IMR-90 (cell line): ENCODE measurements at regions not wholly inside any gene's neighbourhood (a gene's known extent, or its start where the extent isn't known, plus 50 kb on each side); places are given as distances from the start of the nearest gene placed in this dataset.

Experiments
- ATAC-seq: fragments of 200-7000 bp; cut with Tn5 transposase; 2 replicates; pipeline ENCODE4 v1.9.1; 2020; ENCODE audit warnings: low read depth, mild to moderate bottlenecking, moderate library complexity
- BruUV-seq: library from RNA; stranded (reverse); fragments of 400-500 nt; replicated peaks from 2 replicates; lab custom pipeline; 2021; lab: Mats Ljungman, UMichigan
- CTCF ChIA-PET: fragments of 300-600 bp; formaldehyde crosslinking; extraction: SDS; loops from one replicate; lab custom pipeline; 2021; ENCODE audit warnings: antibody characterized with exemption; lab: Yijun Ruan, JAX
- POLR2A ChIA-PET: fragments of 300-600 bp; sonication (Branson Sonifier 250); formaldehyde crosslinking; loops from one replicate; lab custom pipeline; 2022; ENCODE audit warnings: antibody characterized with exemption; ENCODE audit not compliant: unreplicated experiment; lab: Charles Lee
- DNase-seq: peaks from one replicate; pipeline ENCODE4 v3.0.0; 2013
- H2AFZ ChIP-seq: replicated peaks from 2 replicates; pipeline ENCODE3; 2013; ENCODE audit warnings: low read length, mild to moderate bottlenecking; ENCODE audit not compliant: poor library complexity
- H2AK5ac ChIP-seq: 2 replicates; pipeline ENCODE4 v1.6.1; 2013; ENCODE audit warnings: low read depth, low read length, inconsistent platforms
- H2AK9ac ChIP-seq: replicated peaks from 2 replicates; pipeline ENCODE3; 2013; ENCODE audit warnings: mild to moderate bottlenecking, low read depth, low read length, moderate library complexity; ENCODE audit not compliant: poor library complexity
- H2BK120ac ChIP-seq: 2 replicates; pipeline ENCODE4 v1.6.1; 2013; ENCODE audit warnings: low read depth, low read length, inconsistent platforms
- H2BK15ac ChIP-seq: 3 replicates; pipeline ENCODE4 v1.6.1; 2013; ENCODE audit warnings: low read depth, low read length, inconsistent platforms
- H2BK20ac ChIP-seq: 2 replicates; pipeline ENCODE4 v1.6.1; 2013; ENCODE audit warnings: low read depth, mild to moderate bottlenecking, inconsistent platforms, low read length, moderate library complexity
- H2BK5ac ChIP-seq: 2 replicates; pipeline ENCODE4 v1.6.1; 2013; ENCODE audit warnings: mild to moderate bottlenecking, low read depth, low read length, inconsistent platforms; ENCODE audit not compliant: poor library complexity, severe bottlenecking
- H3K14ac ChIP-seq: replicated peaks from 2 replicates; pipeline ENCODE4 v1.6.1; 2013; ENCODE audit warnings: low read depth, low read length, inconsistent platforms
- H3K18ac ChIP-seq: 2 replicates; pipeline ENCODE4 v1.6.1; 2013; ENCODE audit warnings: low read depth, low read length, control low read depth
- H3K23ac ChIP-seq: 2 replicates; pipeline ENCODE4 v1.6.1; 2013; ENCODE audit warnings: low read depth, low read length, inconsistent platforms
- H3K27ac ChIP-seq: 2 replicates; pipeline ENCODE4 v1.5.1; 2013; ENCODE audit warnings: mild to moderate bottlenecking, control low read depth, low read length; ENCODE audit not compliant: insufficient read depth
- H3K27me3 ChIP-seq: 2 replicates; pipeline ENCODE4 v1.6.1; 2013; ENCODE audit warnings: low read length; ENCODE audit not compliant: control insufficient read depth, insufficient read depth
- H3K36me3 ChIP-seq: 2 replicates; pipeline ENCODE4 v1.6.1; 2013; ENCODE audit warnings: low read length, mixed read lengths; ENCODE audit not compliant: control insufficient read depth, insufficient read depth
- H3K4ac ChIP-seq: 2 replicates; pipeline ENCODE4 v1.6.1; 2013; ENCODE audit warnings: low read depth, low read length, inconsistent platforms
- H3K4me1 ChIP-seq: 2 replicates; pipeline ENCODE4 v1.6.1; 2013; ENCODE audit warnings: low read length, mixed read lengths; ENCODE audit not compliant: control insufficient read depth, insufficient read depth
- H3K4me2 ChIP-seq: 2 replicates; pipeline ENCODE4 v1.6.1; 2013; ENCODE audit warnings: low read depth, mild to moderate bottlenecking, control low read depth, low read length, moderate library complexity
- H3K4me3 ChIP-seq: 2 replicates; pipeline ENCODE4 v1.5.1; 2013; ENCODE audit warnings: low read depth, mild to moderate bottlenecking, control low read depth, low read length, moderate library complexity; ENCODE audit not compliant: insufficient read depth
- H3K56ac ChIP-seq: 2 replicates; pipeline ENCODE4 v1.6.1; 2013; ENCODE audit warnings: low read length, inconsistent platforms; ENCODE audit not compliant: insufficient read depth; ENCODE audit errors: extremely low read depth
- H3K79me1 ChIP-seq, 2 experiments: 2 replicates each; pipeline ENCODE4 v1.6.1; 2013; ENCODE audit warnings: low read length in 2 of 2, inconsistent platforms in 1 of 2, low read depth in 1 of 2
- H3K9ac ChIP-seq: 2 replicates; pipeline ENCODE4 v1.6.1; 2013; ENCODE audit warnings: low read depth, low read length, control low read depth
- H3K9me1 ChIP-seq: 2 replicates; pipeline ENCODE4 v1.6.1; 2013; ENCODE audit warnings: low read length, inconsistent platforms; ENCODE audit not compliant: insufficient read depth
- H3K9me3 ChIP-seq: 2 replicates; pipeline ENCODE4 v1.6.1; 2013; ENCODE audit warnings: low read length; ENCODE audit not compliant: control insufficient read depth, insufficient read depth
- H4K20me1 ChIP-seq: 2 replicates; pipeline ENCODE4 v1.6.1; 2013; ENCODE audit warnings: low read length, inconsistent platforms; ENCODE audit not compliant: insufficient read depth
- H4K5ac ChIP-seq: 2 replicates; pipeline ENCODE4 v1.6.1; 2013; ENCODE audit warnings: mild to moderate bottlenecking, low read depth, low read length, control low read depth
- H4K8ac ChIP-seq, 2 experiments: 2 replicates each; pipeline ENCODE4 v1.6.1; 2013; ENCODE audit warnings: low read depth in 2 of 2, low read length in 2 of 2, control low read depth in 1 of 2, inconsistent platforms in 1 of 2
- H4K91ac ChIP-seq: 2 replicates; pipeline ENCODE4 v1.6.1; 2013; ENCODE audit warnings: low read depth, low read length, inconsistent platforms; ENCODE audit not compliant: insufficient read depth
- BHLHE40 ChIP-seq: fragments of 150-350 bp; IDR thresholded peaks from 2 replicates; pipeline ENCODE4 v1.6.1; 2016; ENCODE audit warnings: mild to moderate bottlenecking, low read depth, low read length
- CEBPB ChIP-seq: IDR thresholded peaks from 2 replicates; pipeline ENCODE4 v1.6.1; 2012; ENCODE audit warnings: low read depth, low read length, improper control_type of control experiment
- ELK1 ChIP-seq: fragments of 150-350 bp; IDR thresholded peaks from 2 replicates; pipeline ENCODE4 v1.6.1; 2016; ENCODE audit warnings: low read depth, mild to moderate bottlenecking, low read length, moderate library complexity, borderline replicate concordance
- MAZ ChIP-seq: IDR thresholded peaks from 2 replicates; pipeline ENCODE4 v1.6.1; 2012; ENCODE audit warnings: low read depth, mild to moderate bottlenecking, low read length, improper control_type of control experiment, moderate library complexity, borderline replicate concordance
- MXI1 ChIP-seq: IDR thresholded peaks from 2 replicates; pipeline ENCODE4 v1.6.1; 2012; ENCODE audit warnings: low read depth, mild to moderate bottlenecking, low read length, moderate library complexity, borderline replicate concordance
- POLR2A ChIP-seq: IDR thresholded peaks from 2 replicates; pipeline ENCODE4 v1.6.1; 2012; ENCODE audit warnings: mild to moderate bottlenecking, low read depth, low read length
- RAD21 ChIP-seq: IDR thresholded peaks from 2 replicates; pipeline ENCODE4 v1.6.1; 2012; ENCODE audit warnings: low read length, improper control_type of control experiment
- RFX5 ChIP-seq: IDR thresholded peaks from 2 replicates; pipeline ENCODE4 v1.8.0; 2012; ENCODE audit warnings: low read depth, mild to moderate bottlenecking, low read length, moderate library complexity
- SMC3 ChIP-seq: fragments of 150-350 bp; IDR thresholded peaks from 2 replicates; pipeline ENCODE4 v1.6.1; 2016; ENCODE audit warnings: low read depth, mild to moderate bottlenecking, antibody characterized with exemption, low read length, moderate library complexity
- USF2 ChIP-seq: fragments of 150-350 bp; IDR thresholded peaks from 2 replicates; pipeline ENCODE4 v1.6.1; 2017; ENCODE audit warnings: mild to moderate bottlenecking, antibody characterized with exemption, low read length, low read depth
- WGBS, 2 experiments: methylation state at CpG; one replicate each; pipeline versions ENCODE4 v1.1.5 to v1.1.7; 2013; ENCODE audit warnings: missing lambda C conversion rate in 2 of 2; ENCODE audit not compliant: insufficient read length in 1 of 2; ENCODE audit errors: extremely low coverage in 2 of 2; 5-methylcytosine and 5-hydroxymethylcytosine counted together
- dilution Hi-C: fragments of 300-500 bp; cut with HindIII; formaldehyde crosslinking; loops from one replicate; pipeline ENCODE4 v1.14.3; 2018; ENCODE audit warnings: low sequenced_read_pairs; ENCODE audit not compliant: unreplicated experiment
- in situ Hi-C: fragments of 300-500 bp; cut with MboI; formaldehyde crosslinking; loops from 3 replicates; pipeline ENCODE4 v1.14.3; 2019; ENCODE audit warnings: low sequenced_read_pairs, inconsistent platforms, mixed read lengths
- intact Hi-C: fragments of 100-400 bp; cut with micrococcal nuclease; formaldehyde crosslinking; loops from 2 replicates; pipeline ENCODE4 v1.10.0; 2022

GRCh38 chr4:162443510-162443909, 279.7 kb upstream of the FSTL5 start:
- in situ Hi-C loops: no loop called here
- H3K14ac ChIP-seq: no peak overlapping the region
- H3K23ac ChIP-seq: no peak overlapping the region
- ATAC-seq (no peak), DNase-seq (no peak)
- TF ChIP-seq MAZ: no peak
- TF ChIP-seq RFX5: no peak
- no peak for TF ChIP-seq SMC3
- no peak for TF ChIP-seq POLR2A
- no peak for TF ChIP-seq USF2
- TF ChIP-seq ELK1: no peak
- no peak for TF ChIP-seq RAD21
- TF ChIP-seq MXI1: no peak
- no peak for TF ChIP-seq CEBPB
- TF ChIP-seq BHLHE40: no peak
- H2AFZ ChIP-seq: no peak overlapping the region
- H4K20me1 ChIP-seq: no peaks in the 10 kb centered on the region
- no peak overlapping the region for H3K27ac ChIP-seq
- no peak overlapping the region for H3K4me2 ChIP-seq
- no peaks in the 10 kb centered on the region for H3K4me1 ChIP-seq
- H3K79me1 ChIP-seq: no peaks in the 10 kb centered on the region
- H3K27me3 ChIP-seq: no peaks in the 10 kb centered on the region
- no peaks in the 10 kb centered on the region for H3K9me3 ChIP-seq
- no peak overlapping the region for H4K91ac ChIP-seq
- no peak overlapping the region for H3K4me3 ChIP-seq
- no peak overlapping the region for H2AK5ac ChIP-seq
- no peak overlapping the region for H4K5ac ChIP-seq
- no peak overlapping the region for H2BK120ac ChIP-seq
- POLR2A ChIA-PET: no interaction called here
- no peaks in the 10 kb centered on the region for H3K36me3 ChIP-seq
- no peaks in the 10 kb centered on the region for H3K9me1 ChIP-seq
- no peak overlapping the region for H3K18ac ChIP-seq
- dilution Hi-C loops: no loop called here
- no peak overlapping the region for H2BK20ac ChIP-seq
- no peak overlapping the region for H2AK9ac ChIP-seq
- no peak overlapping the region for H3K4ac ChIP-seq
- no peak overlapping the region for H4K8ac ChIP-seq
- no peak overlapping the region for H2BK5ac ChIP-seq
- H3K56ac ChIP-seq: no peak overlapping the region
- intact Hi-C loops: no loop called here
- no peak overlapping the region for H3K9ac ChIP-seq
- CTCF ChIA-PET: no interaction called here
- 20% methylated on average over 1 of the region's 2 CpGs; no CpG with 5 or more reads in 1 of the 2 experiments for WGBS, 2 experiments
- H2BK15ac ChIP-seq: no peak overlapping the region
- BruUV-seq: no TSS peak
